Ovary (tissue), 7 donors: ENCODE measurements at regions not wholly inside any gene's neighbourhood (a gene's known extent, or its start where the extent isn't known, plus 50 kb on each side); places are given as distances from the start of the nearest gene placed in this dataset.

Source experiments
- DNase-seq, 5 donors: peaks; one replicate each; pipeline ENCODE4 v3.0.0-alpha.2; 2019 to 2020
- H3K27ac ChIP-seq, 2 donors: fragments of 200-600 bp; one replicate each; pipeline versions ENCODE4 v1.5.1 to v1.8.0; 2019 to 2022
- H3K27me3 ChIP-seq: fragments of 200-600 bp; one replicate; pipeline ENCODE4 v1.8.0; 2022
- H3K36me3 ChIP-seq: fragments of 200-600 bp; sonication (generic); one replicate; pipeline ENCODE4 v1.5.1; 2019
- H3K4me1 ChIP-seq: one replicate; pipeline ENCODE4 v1.8.1; 2013; ENCODE audit warnings: mild to moderate bottlenecking, moderate library complexity; ENCODE audit not compliant: insufficient read depth
- H3K4me3 ChIP-seq: fragments of 200-600 bp; sonication (generic); one replicate; pipeline ENCODE4 v1.5.1; 2017
- H3K9me3 ChIP-seq, 2 donors: fragments of 200-600 bp in 1 of 2; sonication (generic) in 1 of 2; one replicate each; pipeline versions ENCODE4 v1.5.1 to v1.8.1; 2013 to 2019; ENCODE audit warnings: mild to moderate bottlenecking in 1 of 2, moderate library complexity in 1 of 2
- CTCF ChIP-seq, 3 donors: fragments of 450-650 bp in 2 of 3; fragments of 200-600 bp in 1 of 3; IDR thresholded peaks; one replicate each; pipeline versions ENCODE4 v1.5.1 to v1.8.0; 2016 to 2022; ENCODE audit warnings: antibody characterized with exemption in 3 of 3, mild to moderate bottlenecking in 1 of 3
- EP300 ChIP-seq: sonication (generic); formaldehyde crosslinking; IDR thresholded peaks from one replicate; pipeline ENCODE4 v1.6.1; 2017; ENCODE audit warnings: antibody characterized with exemption
- POLR2A ChIP-seq: fragments of 450-650 bp; IDR thresholded peaks from one replicate; pipeline ENCODE4 v1.6.1; 2017; ENCODE audit warnings: antibody characterized with exemption, mild to moderate bottlenecking, moderate library complexity
- intact Hi-C, 4 donors: fragments of 100-400 bp; cut with DNase I; formaldehyde crosslinking; loops; one replicate each; pipeline versions ENCODE4 v1.11.0 to v1.15.1; 2022 to 2023
- donor health status: DM: no; HTN: no; CAD: no; lungs with moderate emphysema.
- donor health status: DM: no; HTN: no; CAD: no.
- donor health status: Bipolar disorder and iron deficiency.
- donor health status: DM: no; HTN: no; CAD: no.
- donor health status: DM: yes; HTN: yes; CAD: no.

- DNase-seq = no peak
- H3K9me3 ChIP-seq = no peaks in the 10 kb centered on the region
- no peaks in the 10 kb centered on the region for H3K27me3 ChIP-seq
- no peak overlapping the region for H3K27ac ChIP-seq
- no peak for TF ChIP-seq POLR2A
- no peak for TF ChIP-seq EP300
- no peak for TF ChIP-seq CTCF (IDR thresholded peaks at IDR 0.05)
- intact Hi-C loops = no loop called here
- no peaks in the 10 kb centered on the region for H3K36me3 ChIP-seq
- H3K4me1 ChIP-seq = no peaks in the 10 kb centered on the region
- H3K4me3 ChIP-seq = no peak overlapping the region
Measured at GRCh38 chr1:45275054-45275453, 51.6 kb upstream of the HPDL start.
